Nephron progenitor cell (in vitro differentiated cells): ENCODE measurements at regions not wholly inside any gene's neighbourhood (a gene's known extent, or its start where the extent isn't known, plus 50 kb on each side); places are given as distances from the start of the nearest gene placed in this dataset.

Experiments used
- DNase-seq: peaks from one replicate; pipeline ENCODE4 v3.0.0; 2021
- H3K27ac Mint-ChIP-seq: 2 replicates; pipeline ENCODE4 v1.8.0; 2021; ENCODE audit warnings: mild to moderate bottlenecking, moderate library complexity, mixed read lengths
- H3K27me3 Mint-ChIP-seq: 2 replicates; pipeline ENCODE4 v1.8.0; 2021; ENCODE audit warnings: mild to moderate bottlenecking, low read depth, mixed read lengths; ENCODE audit not compliant: poor library complexity
- H3K36me3 Mint-ChIP-seq: 2 replicates; pipeline ENCODE4 v1.8.0; 2021; ENCODE audit warnings: low read depth, mixed read lengths
- H3K4me1 Mint-ChIP-seq: 2 replicates; pipeline ENCODE4 v1.8.0; 2021; ENCODE audit warnings: mixed read lengths
- H3K4me3 Mint-ChIP-seq: 2 replicates; pipeline ENCODE4 v1.8.0; 2021; ENCODE audit warnings: mild to moderate bottlenecking, moderate library complexity, mixed read lengths
- H3K9me3 Mint-ChIP-seq: 2 replicates; pipeline ENCODE4 v1.8.0; 2021; ENCODE audit warnings: mild to moderate bottlenecking, moderate library complexity, mixed read lengths
- TF ChIP-seq, protein P1 (sequence below): fragments of 200-600 bp; sonication (generic); IDR thresholded peaks from 2 replicates; pipeline ENCODE4 v1.5.0; 2021; ENCODE audit warnings: antibody characterized with exemption

DNA sequence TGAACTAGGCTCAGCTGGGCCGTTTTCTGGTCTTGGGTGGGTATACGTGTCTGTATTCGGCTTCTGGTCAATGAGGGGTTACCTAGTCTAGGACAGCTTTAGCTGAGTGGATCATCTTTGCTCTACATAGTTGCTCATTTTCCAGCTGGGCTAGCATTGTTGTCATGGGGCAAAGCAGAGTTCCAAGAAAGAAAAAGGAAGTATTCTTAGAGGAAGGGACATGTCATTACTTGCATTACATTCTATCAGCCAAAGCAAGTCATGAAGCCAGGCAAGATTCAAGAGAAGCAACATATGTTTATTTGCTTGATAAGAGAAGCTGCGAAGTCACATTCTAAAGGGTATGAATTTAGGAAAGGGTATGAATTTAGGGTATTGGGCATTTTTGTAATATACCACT is 396.5 kb downstream of the ZNF608 start:
- Mint-ChIP-seq H3K4me1 (no peaks in the 10 kb centered on the region), H3K9me3 (peaks cover 21% of the 10 kb centered on the region), H3K36me3 (peaks cover 12% of the 10 kb centered on the region)

DNA sequence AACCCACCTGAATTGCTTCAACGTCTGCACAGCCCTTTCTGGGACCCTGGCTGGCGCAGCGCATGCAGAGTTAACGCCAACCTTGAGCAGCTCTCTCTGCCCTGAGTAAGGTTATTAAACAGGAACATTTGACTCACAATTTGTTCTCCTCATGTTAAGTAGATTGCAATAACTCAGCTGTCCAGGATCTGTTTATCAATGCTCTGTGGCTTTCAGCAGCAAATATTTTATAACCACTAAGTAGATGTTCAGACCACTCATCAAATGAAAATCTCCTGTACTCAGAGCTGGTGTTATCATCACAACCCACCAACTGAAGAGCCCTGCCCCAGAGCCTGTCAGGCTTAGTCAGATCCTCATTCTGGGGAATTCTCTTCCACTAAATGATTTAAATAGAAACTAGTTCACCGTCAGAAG is 403.0 kb downstream of the ZNF608 start:
- Mint-ChIP-seq H3K4me3 (no peak overlapping the region), H3K36me3 (peaks cover under 1% of the 10 kb centered on the region), H3K4me1 (peaks cover 9% of the 10 kb centered on the region), H3K27ac (no peak overlapping the region), H3K9me3 (no peaks in the 10 kb centered on the region), H3K27me3 (no peaks in the 10 kb centered on the region)
- TF ChIP-seq, protein P1, sequence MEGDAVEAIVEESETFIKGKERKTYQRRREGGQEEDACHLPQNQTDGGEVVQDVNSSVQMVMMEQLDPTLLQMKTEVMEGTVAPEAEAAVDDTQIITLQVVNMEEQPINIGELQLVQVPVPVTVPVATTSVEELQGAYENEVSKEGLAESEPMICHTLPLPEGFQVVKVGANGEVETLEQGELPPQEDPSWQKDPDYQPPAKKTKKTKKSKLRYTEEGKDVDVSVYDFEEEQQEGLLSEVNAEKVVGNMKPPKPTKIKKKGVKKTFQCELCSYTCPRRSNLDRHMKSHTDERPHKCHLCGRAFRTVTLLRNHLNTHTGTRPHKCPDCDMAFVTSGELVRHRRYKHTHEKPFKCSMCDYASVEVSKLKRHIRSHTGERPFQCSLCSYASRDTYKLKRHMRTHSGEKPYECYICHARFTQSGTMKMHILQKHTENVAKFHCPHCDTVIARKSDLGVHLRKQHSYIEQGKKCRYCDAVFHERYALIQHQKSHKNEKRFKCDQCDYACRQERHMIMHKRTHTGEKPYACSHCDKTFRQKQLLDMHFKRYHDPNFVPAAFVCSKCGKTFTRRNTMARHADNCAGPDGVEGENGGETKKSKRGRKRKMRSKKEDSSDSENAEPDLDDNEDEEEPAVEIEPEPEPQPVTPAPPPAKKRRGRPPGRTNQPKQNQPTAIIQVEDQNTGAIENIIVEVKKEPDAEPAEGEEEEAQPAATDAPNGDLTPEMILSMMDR: no peak
- DNase-seq: no peak

More for the DNA sequence above, 396.5 kb downstream of the ZNF608 start:
- no peak for DNase-seq
- Mint-ChIP-seq H3K27ac (no peak overlapping the region), H3K4me3 (no peak overlapping the region), H3K27me3 (no peaks in the 10 kb centered on the region)
- TF ChIP-seq, protein P1: no peak

DNA sequence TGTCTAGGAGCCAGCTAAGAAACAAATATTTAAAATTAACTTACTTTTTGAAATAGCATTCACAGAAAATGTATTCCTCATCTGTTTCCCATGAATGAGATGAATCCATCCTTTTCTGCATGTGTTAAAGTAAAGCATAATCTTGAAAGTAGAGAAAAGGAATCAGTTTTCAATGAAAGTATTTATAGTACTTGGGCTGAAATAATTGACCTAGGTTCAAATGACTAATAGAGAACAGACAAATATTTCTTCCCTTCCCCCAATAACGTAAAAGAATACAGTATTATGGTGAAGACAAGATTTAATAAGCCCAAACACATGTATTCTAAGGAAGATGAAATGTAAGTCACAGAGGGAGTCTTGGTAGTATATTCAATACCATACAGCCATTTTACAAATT is 403.5 kb downstream of the ZNF608 start:
- H3K36me3 Mint-ChIP-seq: peaks cover 5% of the 10 kb centered on the region
- DNase-seq: no peak
- H3K4me3 Mint-ChIP-seq: no peak overlapping the region
- H3K27me3 Mint-ChIP-seq: no peaks in the 10 kb centered on the region
- H3K27ac Mint-ChIP-seq: no peak overlapping the region
- TF ChIP-seq, protein P1: no peak
- peaks cover 9% of the 10 kb centered on the region for H3K4me1 Mint-ChIP-seq
- H3K9me3 Mint-ChIP-seq: peaks cover 4% of the 10 kb centered on the region

DNA sequence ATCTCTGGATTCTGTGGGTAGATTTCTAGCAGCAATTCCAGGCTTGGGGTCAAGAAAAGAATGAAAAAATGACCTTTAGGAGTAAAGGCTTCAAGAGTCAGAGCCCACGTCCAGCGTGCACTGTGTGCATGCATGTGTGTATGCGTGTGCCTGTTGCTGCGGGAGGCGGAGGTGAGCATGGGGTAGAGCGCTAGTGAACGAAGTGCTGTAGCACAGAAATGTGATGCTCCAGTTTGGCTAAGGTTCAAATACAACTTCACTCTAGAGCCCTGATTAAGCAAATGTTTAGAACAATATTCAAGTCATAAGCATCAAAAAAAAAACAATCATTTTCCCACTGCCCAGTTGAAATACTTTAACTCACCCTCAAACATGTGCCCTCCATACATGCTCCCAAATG is 403.9 kb downstream of the ZNF608 start:
- H3K27me3 Mint-ChIP-seq: no peaks in the 10 kb centered on the region
- peaks cover 7% of the 10 kb centered on the region for H3K9me3 Mint-ChIP-seq
- H3K36me3 Mint-ChIP-seq: peaks cover 5% of the 10 kb centered on the region

DNA sequence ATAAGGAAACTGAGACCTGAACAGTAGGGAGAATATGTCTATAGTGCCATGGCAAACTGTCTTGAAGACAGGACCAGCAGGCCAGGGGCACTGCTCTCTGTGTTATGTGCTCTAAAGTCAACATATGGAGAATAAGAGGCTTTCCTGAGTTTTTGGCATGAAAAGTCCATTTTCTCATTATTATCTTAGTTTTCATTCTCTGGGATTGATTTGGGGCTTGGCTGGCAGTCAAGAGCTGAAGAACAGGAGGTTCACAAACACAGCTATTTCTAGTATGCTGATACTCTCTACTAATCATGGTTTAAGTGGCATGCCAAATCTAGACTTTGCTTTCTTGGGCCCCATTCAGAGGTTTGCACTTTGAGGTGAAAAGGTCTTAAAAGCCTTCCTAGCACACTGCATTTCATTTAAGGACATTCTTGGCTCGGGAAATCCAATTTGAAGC is 404.4 kb downstream of the ZNF608 start:
- Mint-ChIP-seq H3K4me1 (peaks cover 9% of the 10 kb centered on the region), H3K9me3 (peaks cover 12% of the 10 kb centered on the region), H3K27ac (no peak overlapping the region), H3K4me3 (no peak overlapping the region), H3K36me3 (peaks cover 9% of the 10 kb centered on the region), H3K27me3 (no peaks in the 10 kb centered on the region)
- no peak for DNase-seq
- TF ChIP-seq, protein P1: no peak

More for the DNA sequence above, 403.9 kb downstream of the ZNF608 start:
- DNase-seq: no peak
- Mint-ChIP-seq H3K4me1 (peaks cover 9% of the 10 kb centered on the region), H3K27ac (no peak overlapping the region), H3K4me3 (no peak overlapping the region)
- TF ChIP-seq, protein P1: no peak

DNA sequence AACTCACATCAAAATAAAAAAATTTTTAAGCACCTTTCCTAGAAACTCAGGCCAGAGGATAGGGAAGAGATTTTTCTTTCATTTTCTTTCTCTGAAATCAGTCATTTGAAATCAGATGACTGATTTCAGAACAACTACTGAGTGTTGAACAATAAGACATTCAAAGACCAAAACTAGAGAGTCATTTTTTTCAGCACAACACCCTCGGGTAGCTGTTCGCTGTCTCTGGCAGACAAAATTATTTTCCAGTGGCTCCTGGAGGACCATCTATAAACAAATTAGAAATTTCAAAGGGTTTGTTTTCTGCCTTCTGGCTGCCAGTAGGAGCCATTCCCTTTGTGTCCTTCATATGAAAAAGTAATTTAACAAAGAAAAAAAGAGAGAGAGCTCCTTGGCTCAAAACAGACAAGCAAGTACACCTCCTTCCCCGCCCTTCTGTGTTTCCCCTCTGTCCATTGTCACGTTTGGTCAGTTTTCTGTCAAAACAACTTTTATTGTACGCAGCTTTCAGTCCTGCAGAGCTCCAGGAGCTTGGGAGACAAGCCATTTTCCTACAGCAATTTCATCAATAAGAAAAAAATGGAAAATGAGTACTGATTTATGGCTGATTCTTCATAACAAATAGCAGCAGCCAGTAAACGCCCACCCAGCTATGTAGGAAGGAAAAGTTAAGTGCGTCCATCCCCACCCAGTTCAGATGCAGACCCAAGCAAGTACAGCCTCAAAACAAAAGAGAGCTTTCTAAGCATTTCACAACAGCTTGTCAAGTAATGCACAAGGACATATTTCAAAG is 405.2 kb downstream of the ZNF608 start:
- peaks cover 13% of the 10 kb centered on the region for H3K9me3 Mint-ChIP-seq
- H3K4me3 Mint-ChIP-seq: no peak overlapping the region
- DNase-seq: no peak
- H3K27me3 Mint-ChIP-seq: no peaks in the 10 kb centered on the region
- H3K27ac Mint-ChIP-seq: no peak overlapping the region
- TF ChIP-seq, protein P1: no peak
- peaks cover 10% of the 10 kb centered on the region for H3K36me3 Mint-ChIP-seq
- peaks cover 9% of the 10 kb centered on the region for H3K4me1 Mint-ChIP-seq
